Adipocyte (in vitro differentiated cells): ENCODE measurements at regions not wholly inside any gene's neighbourhood (a gene's known extent, or its start where the extent isn't known, plus 50 kb on each side); places are given as distances from the start of the nearest gene placed in this dataset.
"Not testable (repeated sequence)": the region's sequence is repeated elsewhere in the genome, so short reads cannot be mapped to it uniquely, and the experiment has no call there.

Source experiments
- DNase-seq: peaks from one replicate; pipeline ENCODE4 v3.0.0-alpha.2; 2015; ENCODE audit warnings: low read depth
- H3K27me3 ChIP-seq: replicated peaks from 2 replicates; pipeline ENCODE4 v1.7.0; 2013; ENCODE audit warnings: mild to moderate bottlenecking, low read length, moderate library complexity; ENCODE audit not compliant: control insufficient read depth, insufficient read depth
- H3K36me3 ChIP-seq: 2 replicates; pipeline ENCODE4 v1.7.0; 2013; ENCODE audit warnings: low read length, mild to moderate bottlenecking, moderate library complexity; ENCODE audit not compliant: control insufficient read depth, insufficient read depth, severe bottlenecking
- H3K4me1 ChIP-seq: 2 replicates; pipeline ENCODE4 v1.7.0; 2013; ENCODE audit warnings: mild to moderate bottlenecking, low read length, moderate library complexity; ENCODE audit not compliant: control insufficient read depth, insufficient read depth
- H3K4me3 ChIP-seq: 2 replicates; pipeline ENCODE4 v1.7.0; 2013; ENCODE audit warnings: mild to moderate bottlenecking, low read length, moderate library complexity
- H3K9ac ChIP-seq: 2 replicates; pipeline ENCODE4 v1.7.0; 2013; ENCODE audit warnings: mild to moderate bottlenecking, low read length, moderate library complexity
- H3K9me3 ChIP-seq: 2 replicates; pipeline ENCODE4 v1.7.0; 2013; ENCODE audit warnings: mild to moderate bottlenecking, low read length, moderate library complexity; ENCODE audit not compliant: control insufficient read depth

- DNase-seq: no peak
- H3K27me3 ChIP-seq: peaks cover 14% of the 10 kb centered on the region
These were observed 160.3 kb downstream of the PCTP start for GRCh38 chr17:55911186-55911585.

DNA sequence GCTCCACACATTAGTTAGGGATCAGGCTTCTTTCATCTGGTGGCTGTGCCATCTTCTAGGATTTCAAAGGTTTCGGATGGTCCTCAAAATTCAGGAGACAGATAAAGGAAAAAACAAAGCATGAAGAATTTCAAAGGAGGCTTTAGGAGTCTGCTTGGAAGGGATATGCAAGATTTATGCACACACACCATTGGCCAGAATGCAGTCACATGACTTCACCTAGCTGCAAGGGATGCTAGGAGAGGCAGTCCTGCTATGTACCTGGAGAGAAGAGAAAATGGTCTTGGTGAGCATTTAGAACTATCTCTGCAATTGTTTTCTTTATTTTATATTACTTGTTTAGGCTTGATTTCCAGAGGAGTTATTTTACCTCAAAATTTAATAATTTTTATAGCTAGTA is 174.6 kb downstream of the PCTP start:
- H3K36me3 ChIP-seq: no peaks in the 10 kb centered on the region
- peaks cover 10% of the 10 kb centered on the region for H3K9me3 ChIP-seq
- no peak for DNase-seq
- peaks cover 14% of the 10 kb centered on the region for H3K27me3 ChIP-seq
- H3K4me3 ChIP-seq: no peak overlapping the region
- H3K9ac ChIP-seq: no peak overlapping the region
- no peaks in the 10 kb centered on the region for H3K4me1 ChIP-seq

More at GRCh38 chr17:55911186-55911585, 160.3 kb downstream of the PCTP start:
- no peak overlapping the region for H3K9ac ChIP-seq
- H3K4me1 ChIP-seq: no peaks in the 10 kb centered on the region
- no peaks in the 10 kb centered on the region for H3K36me3 ChIP-seq
- H3K4me3 ChIP-seq: no peak overlapping the region
- peaks cover 28% of the 10 kb centered on the region for H3K9me3 ChIP-seq

- DNase-seq: no peak
These were observed 175.6 kb downstream of the PCTP start for GRCh38 chr17:55926276-55926990.

DNA sequence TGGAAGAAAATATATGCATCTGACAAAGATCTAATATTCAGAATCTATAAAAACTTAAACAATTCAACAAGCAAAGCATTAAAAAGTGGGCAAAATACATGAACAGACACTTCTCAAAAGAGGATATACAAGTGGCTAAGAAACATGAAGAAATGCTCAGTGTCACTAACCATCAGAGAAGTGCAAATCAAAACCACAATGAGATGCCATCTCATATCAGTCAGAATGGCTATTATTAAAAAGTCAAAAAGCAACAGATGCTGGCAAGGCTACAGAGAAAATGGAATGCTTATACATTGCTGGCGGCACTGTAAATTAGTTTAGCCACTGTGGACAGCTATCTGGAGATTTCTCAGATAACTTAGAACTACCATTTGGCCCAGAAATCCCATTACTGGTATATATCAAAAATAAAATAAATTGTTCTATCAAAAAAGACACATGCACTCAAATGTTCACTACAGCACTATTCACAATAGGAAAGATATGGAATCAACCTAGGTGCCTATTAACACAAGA is 179.5 kb downstream of the PCTP start:
- no peaks in the 10 kb centered on the region for H3K36me3 ChIP-seq
- DNase-seq: no peak
- no peak overlapping the region for H3K4me3 ChIP-seq
- no peaks in the 10 kb centered on the region for H3K4me1 ChIP-seq
- no peaks in the 10 kb centered on the region for H3K27me3 ChIP-seq
- H3K9ac ChIP-seq: no peak overlapping the region
- peaks cover 8% of the 10 kb centered on the region for H3K9me3 ChIP-seq

More at GRCh38 chr17:55926276-55926990, 175.6 kb downstream of the PCTP start:
- peaks cover 10% of the 10 kb centered on the region for H3K9me3 ChIP-seq
- H3K4me1 ChIP-seq: no peaks in the 10 kb centered on the region
- H3K4me3 ChIP-seq: no peak overlapping the region
- H3K27me3 ChIP-seq: peaks cover 4% of the 10 kb centered on the region
- H3K36me3 ChIP-seq: no peaks in the 10 kb centered on the region
- H3K9ac ChIP-seq: no peak overlapping the region

DNA sequence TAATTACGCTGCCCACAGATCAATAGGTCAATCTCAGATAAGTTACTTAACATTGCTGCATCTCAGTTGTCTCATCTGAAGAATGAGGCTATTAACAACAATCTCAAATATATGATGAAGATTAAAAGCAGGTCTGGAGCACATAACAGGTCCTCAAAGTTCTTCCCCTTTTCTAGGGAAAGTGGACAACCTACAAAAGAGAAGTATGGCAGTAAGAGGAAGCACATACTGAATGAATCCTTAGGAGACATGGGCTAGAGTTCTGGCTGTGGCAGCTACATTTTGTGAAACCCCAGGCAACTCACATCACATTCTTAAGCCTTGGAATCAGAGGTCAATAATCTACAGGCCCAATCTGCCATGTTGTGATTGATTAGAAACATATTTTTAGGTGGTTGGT is 180.6 kb downstream of the PCTP start:
- Histone ChIP-seq H3K4me1 (no peaks in the 10 kb centered on the region), H3K36me3 (no peaks in the 10 kb centered on the region), H3K4me3 (no peak overlapping the region), H3K9ac (no peak overlapping the region), H3K27me3 (no peaks in the 10 kb centered on the region), H3K9me3 (peaks cover 4% of the 10 kb centered on the region)
- DNase-seq: no peak

DNA sequence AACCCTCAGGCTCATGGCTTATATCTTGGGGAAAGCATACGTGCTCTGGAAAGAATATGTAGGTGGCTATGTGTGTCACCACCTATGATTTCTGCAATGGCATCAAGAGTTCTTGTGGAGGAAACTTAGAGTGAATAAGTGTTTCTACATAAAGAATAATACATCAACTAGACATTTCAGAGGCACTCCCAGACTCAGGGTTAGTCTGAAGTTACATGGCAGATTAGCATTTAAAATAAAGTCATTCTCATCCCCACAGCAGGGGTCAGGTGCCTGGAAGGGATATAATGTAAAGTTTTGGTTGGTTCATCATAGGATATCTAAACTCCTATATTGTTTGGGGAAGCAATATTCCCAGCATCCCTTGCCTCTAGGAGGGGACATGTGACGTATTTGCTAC is 182.1 kb downstream of the PCTP start:
- no peaks in the 10 kb centered on the region for H3K36me3 ChIP-seq
- no peaks in the 10 kb centered on the region for H3K4me1 ChIP-seq
- no peaks in the 10 kb centered on the region for H3K27me3 ChIP-seq
- H3K9me3 ChIP-seq: peaks cover 4% of the 10 kb centered on the region
- H3K9ac ChIP-seq: no peak overlapping the region
- H3K4me3 ChIP-seq: no peak overlapping the region
- DNase-seq: no peak

- not testable (repeated sequence) for H3K36me3 ChIP-seq, DNase-seq, H3K27me3 ChIP-seq, H3K4me3 ChIP-seq, H3K9ac ChIP-seq, H3K4me1 ChIP-seq
- H3K9me3 ChIP-seq: peaks cover 14% of the 10 kb centered on the region
These were observed 188.4 kb downstream of the PCTP start for GRCh38 chr17:55939181-55939810.

DNA sequence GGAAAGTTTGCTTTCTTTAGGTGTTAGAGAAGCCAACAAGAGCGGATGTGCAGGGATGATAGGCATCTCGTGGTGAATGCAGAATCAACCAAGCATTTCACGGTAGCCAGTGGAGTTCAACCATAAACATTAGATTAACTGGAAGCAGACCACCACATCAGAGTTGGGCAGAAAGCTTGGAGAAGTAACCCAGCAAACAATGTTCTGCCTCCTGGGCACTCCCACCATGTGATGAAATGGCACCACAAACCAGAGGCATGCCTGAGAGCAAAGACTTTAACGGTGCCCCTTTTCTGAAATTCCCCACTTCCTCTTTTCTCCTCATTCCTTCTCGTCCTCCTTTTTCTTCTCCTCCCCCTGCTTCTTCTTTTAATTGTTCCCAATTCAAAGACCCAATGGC is 193.5 kb upstream of the ANKFN1 start:
- no peak overlapping the region for H3K9ac ChIP-seq
- H3K36me3 ChIP-seq: no peaks in the 10 kb centered on the region
- no peaks in the 10 kb centered on the region for H3K4me1 ChIP-seq
- H3K9me3 ChIP-seq: no peaks in the 10 kb centered on the region
- no peaks in the 10 kb centered on the region for H3K27me3 ChIP-seq
- H3K4me3 ChIP-seq: no peak overlapping the region
- no peak for DNase-seq

GRCh38 chr17:55961386-55961785 is 191.9 kb upstream of the ANKFN1 start:
- Histone ChIP-seq H3K36me3 (no peaks in the 10 kb centered on the region), H3K4me1 (no peaks in the 10 kb centered on the region), H3K27me3 (no peaks in the 10 kb centered on the region), H3K4me3 (no peak overlapping the region), H3K9me3 (no peaks in the 10 kb centered on the region), H3K9ac (no peak overlapping the region)
- DNase-seq: no peak

- H3K36me3 ChIP-seq: no peaks in the 10 kb centered on the region
- no peaks in the 10 kb centered on the region for H3K27me3 ChIP-seq
- no peaks in the 10 kb centered on the region for H3K9me3 ChIP-seq
- DNase-seq: no peak
- no peak overlapping the region for H3K9ac ChIP-seq
- H3K4me3 ChIP-seq: no peak overlapping the region
- H3K4me1 ChIP-seq: no peaks in the 10 kb centered on the region
These were observed 190.3 kb upstream of the ANKFN1 start for GRCh38 chr17:55962951-55963401.

DNA sequence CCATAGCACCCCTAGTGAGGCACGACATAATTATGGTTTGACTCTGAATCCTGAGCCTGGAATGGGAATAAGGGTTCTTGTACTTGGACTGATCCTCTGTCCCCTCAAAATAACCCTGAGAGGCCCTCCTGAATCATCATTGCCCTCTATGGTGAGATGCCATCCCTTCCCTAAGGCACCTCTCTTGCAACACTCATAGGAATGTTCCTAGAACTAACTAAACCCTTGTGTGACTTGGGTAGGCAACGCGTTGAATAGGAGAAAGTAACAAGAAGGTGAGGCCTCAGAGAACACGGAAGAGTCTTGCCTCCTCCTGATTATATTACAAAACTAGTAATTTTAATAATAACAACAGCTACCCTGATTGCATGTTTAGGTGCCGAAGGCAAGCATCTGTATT is 189.1 kb upstream of the ANKFN1 start:
- no peak overlapping the region for H3K9ac ChIP-seq
- H3K4me3 ChIP-seq: no peak overlapping the region
- DNase-seq: no peak
- no peaks in the 10 kb centered on the region for H3K9me3 ChIP-seq
- no peaks in the 10 kb centered on the region for H3K36me3 ChIP-seq
- no peaks in the 10 kb centered on the region for H3K4me1 ChIP-seq
- no peaks in the 10 kb centered on the region for H3K27me3 ChIP-seq
